DND-41 (cell line): ENCODE measurements at regions not wholly inside any gene's neighbourhood (a gene's known extent, or its start where the extent isn't known, plus 50 kb on each side); places are given as distances from the start of the nearest gene placed in this dataset.
A peak's percentile ranks its signal among the peaks of the same experiment; 100 is the strongest.
"Not testable (repeated sequence)": the region's sequence is repeated elsewhere in the genome, so short reads cannot be mapped to it uniquely, and the experiment has no call there.

Source experiments
- ATAC-seq: fragments of 200-7000 bp; cut with Tn5 transposase; 3 replicates; pipeline ENCODE4 v1.9.1; 2021; ENCODE audit warnings: low read depth; ENCODE audit not compliant: insufficient read depth
- DNase-seq: peaks from one replicate; pipeline ENCODE4 v3.0.0-alpha.2; 2020
- H2AFZ ChIP-seq: 2 replicates; pipeline ENCODE4 v1.6.0; 2012; ENCODE audit warnings: low read depth, low read length
- H3K27ac ChIP-seq: 2 replicates; pipeline ENCODE4 v1.5.1; 2012; ENCODE audit warnings: low read length, inconsistent platforms
- H3K27me3 ChIP-seq: fragments of 200-600 bp; sonication (generic); 2 replicates; pipeline ENCODE4 v1.6.0; 2012; ENCODE audit warnings: low read length, mild to moderate bottlenecking, inconsistent platforms; ENCODE audit not compliant: insufficient read depth, poor library complexity
- H3K36me3 ChIP-seq: 2 replicates; pipeline ENCODE4 v1.5.1; 2012; ENCODE audit warnings: low read length, inconsistent platforms; ENCODE audit not compliant: insufficient read depth
- H3K4me1 ChIP-seq: 2 replicates; pipeline ENCODE4 v1.5.1; 2012; ENCODE audit warnings: mild to moderate bottlenecking, low read length; ENCODE audit not compliant: insufficient read depth
- H3K4me2 ChIP-seq: 2 replicates; pipeline ENCODE4 v1.6.0; 2012; ENCODE audit warnings: mild to moderate bottlenecking, moderate library complexity, low read length, inconsistent platforms; ENCODE audit not compliant: insufficient read depth
- H3K4me3 ChIP-seq, 2 experiments: fragments of 200-600 bp in 1 of 2; shearing (Covaris generic) in 1 of 2; 2 replicates each; pipeline ENCODE4 v1.5.1; 2012 to 2016; ENCODE audit warnings: inconsistent platforms in 2 of 2, low read length in 2 of 2, mild to moderate bottlenecking in 2 of 2, low read depth in 1 of 2, moderate library complexity in 1 of 2
- H3K79me2 ChIP-seq: 2 replicates; pipeline ENCODE4 v1.6.0; 2012; ENCODE audit warnings: low read length, inconsistent platforms; ENCODE audit not compliant: insufficient read depth
- H3K9ac ChIP-seq: 2 replicates; pipeline ENCODE4 v1.6.0; 2012; ENCODE audit warnings: low read depth, mild to moderate bottlenecking, inconsistent platforms, low read length, moderate library complexity
- H3K9me3 ChIP-seq: 2 replicates; pipeline ENCODE4 v1.5.1; 2012; ENCODE audit warnings: low read length, moderate library complexity, mild to moderate bottlenecking, inconsistent platforms; ENCODE audit not compliant: insufficient read depth, severe bottlenecking
- H4K20me1 ChIP-seq: 2 replicates; pipeline ENCODE4 v1.6.0; 2012; ENCODE audit warnings: low read length; ENCODE audit not compliant: insufficient read depth
- CTCF ChIP-seq: IDR thresholded peaks from 2 replicates; pipeline ENCODE4 v1.5.1; 2012; ENCODE audit warnings: borderline replicate concordance, low read length, moderate library complexity, mild to moderate bottlenecking; ENCODE audit not compliant: poor library complexity, severe bottlenecking; ENCODE audit errors: extremely low read depth
- EZH2 ChIP-seq: IDR thresholded peaks from 3 replicates; pipeline ENCODE4 v1.6.1; 2012; ENCODE audit warnings: borderline replicate concordance, low read depth, mild to moderate bottlenecking, moderate library complexity, low read length, inconsistent platforms; ENCODE audit not compliant: severe bottlenecking

- no peak for TF ChIP-seq EZH2
- no peak for TF ChIP-seq CTCF
- no peak for DNase-seq
- no peak overlapping the region for H3K27ac ChIP-seq
- H3K9ac ChIP-seq = no peak overlapping the region
- no peak overlapping the region for H3K4me3 ChIP-seq
- H3K27me3 ChIP-seq = no peaks in the 10 kb centered on the region
- H4K20me1 ChIP-seq = no peaks in the 10 kb centered on the region
- no peaks in the 10 kb centered on the region for H3K79me2 ChIP-seq
- H3K9me3 ChIP-seq = peaks cover 34% of the 10 kb centered on the region
- H2AFZ ChIP-seq = no peak overlapping the region
- no peak overlapping the region for H3K4me2 ChIP-seq
- no peak for ATAC-seq
- H3K36me3 ChIP-seq = no peaks in the 10 kb centered on the region
- H3K4me1 ChIP-seq = no peaks in the 10 kb centered on the region
These were observed 1274.8 kb upstream of the SLC39A10 start for GRCh38 chr2:194382221-194382620.

- H3K27me3 ChIP-seq = no peaks in the 10 kb centered on the region
- TF ChIP-seq CTCF = no peak
- TF ChIP-seq EZH2 = no peak
- DNase-seq (no peak), ATAC-seq (no peak)
- no peaks in the 10 kb centered on the region for H3K36me3 ChIP-seq
- peaks cover 22% of the 10 kb centered on the region for H3K9me3 ChIP-seq
- no peak overlapping the region for H3K9ac ChIP-seq
- no peaks in the 10 kb centered on the region for H3K4me1 ChIP-seq
- no peaks in the 10 kb centered on the region for H4K20me1 ChIP-seq
- H3K4me3 ChIP-seq = no peak overlapping the region
- no peak overlapping the region for H2AFZ ChIP-seq
- no peaks in the 10 kb centered on the region for H3K79me2 ChIP-seq
- no peak overlapping the region for H3K27ac ChIP-seq
- H3K4me2 ChIP-seq = no peak overlapping the region
These were observed 1277.0 kb upstream of the SLC39A10 start for GRCh38 chr2:194380011-194380410.

GRCh38 chr2:194367390-194367789, 1289.6 kb upstream of the SLC39A10 start:
- not testable (repeated sequence) for H4K20me1 ChIP-seq, H3K27ac ChIP-seq, H3K4me1 ChIP-seq, H3K9ac ChIP-seq, H3K4me3 ChIP-seq, H3K79me2 ChIP-seq, H2AFZ ChIP-seq, H3K36me3 ChIP-seq, H3K4me2 ChIP-seq, ATAC-seq, H3K9me3 ChIP-seq, H3K27me3 ChIP-seq
- peak; percentile 6 for DNase-seq

DNA sequence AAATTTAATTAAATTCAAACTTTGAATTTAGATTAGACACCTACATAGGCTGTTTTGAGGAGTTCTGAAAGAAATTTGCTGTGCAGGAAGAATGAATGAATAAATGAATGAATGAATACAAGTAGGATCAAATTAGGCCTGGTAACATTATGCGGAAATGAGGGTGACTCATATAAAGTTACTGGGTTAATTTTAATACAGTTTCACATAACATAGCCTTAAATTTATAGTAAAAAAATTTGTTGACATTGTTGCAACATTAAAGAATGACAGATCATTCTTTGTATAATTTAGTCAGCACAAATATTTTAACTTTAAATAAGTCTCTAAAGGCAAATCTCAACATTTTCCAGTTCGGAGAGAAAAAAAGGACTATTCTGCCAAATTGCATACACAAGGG, 1293.1 kb upstream of the SLC39A10 start:
- DNase-seq (no peak), ATAC-seq (no peak)
- H3K9me3 ChIP-seq = peaks cover 5% of the 10 kb centered on the region
- no peak overlapping the region for H3K4me3 ChIP-seq
- H3K36me3 ChIP-seq = no peaks in the 10 kb centered on the region
- no peak for TF ChIP-seq EZH2
- TF ChIP-seq CTCF = no peak
- no peaks in the 10 kb centered on the region for H3K27me3 ChIP-seq
- no peaks in the 10 kb centered on the region for H4K20me1 ChIP-seq
- no peaks in the 10 kb centered on the region for H3K79me2 ChIP-seq
- H3K4me2 ChIP-seq = no peak overlapping the region
- H2AFZ ChIP-seq = no peak overlapping the region
- H3K4me1 ChIP-seq = peaks cover 3% of the 10 kb centered on the region; the same call in 1 of the 2 replicates
- H3K9ac ChIP-seq = no peak overlapping the region
- no peak overlapping the region for H3K27ac ChIP-seq
